H9 (cell line): ENCODE measurements at regions not wholly inside any gene's neighbourhood (a gene's known extent, or its start where the extent isn't known, plus 50 kb on each side); places are given as distances from the start of the nearest gene placed in this dataset.
"Not testable (repeated sequence)": the region's sequence is repeated elsewhere in the genome, so short reads cannot be mapped to it uniquely, and the experiment has no call there.

Experiments used
- DNase-seq: peaks from one replicate; pipeline ENCODE4 v3.0.0-alpha.2; 2017
- H2AFZ ChIP-seq: one replicate; pipeline ENCODE4 v1.6.1; 2013; ENCODE audit warnings: mild to moderate bottlenecking, low read length, control low read depth, moderate library complexity
- H2AK5ac ChIP-seq: 2 replicates; pipeline ENCODE4 v1.6.1; 2013; ENCODE audit warnings: low read length, control low read depth, mixed read lengths; ENCODE audit not compliant: insufficient read length
- H2BK120ac ChIP-seq: one replicate; pipeline ENCODE4 v1.6.1; 2013; ENCODE audit warnings: low read depth, mild to moderate bottlenecking, low read length, control low read depth, inconsistent platforms; ENCODE audit not compliant: poor library complexity, severe bottlenecking
- H2BK12ac ChIP-seq: 2 replicates; pipeline ENCODE4 v1.6.1; 2013; ENCODE audit warnings: low read length, control low read depth, mixed read lengths, low read depth; ENCODE audit not compliant: insufficient read length
- H2BK15ac ChIP-seq: 2 replicates; pipeline ENCODE4 v1.6.1; 2013; ENCODE audit warnings: low read depth, low read length, control low read depth
- H2BK20ac ChIP-seq: one replicate; pipeline ENCODE4 v1.6.1; 2013; ENCODE audit warnings: low read depth, mild to moderate bottlenecking, low read length, control low read depth, inconsistent platforms; ENCODE audit not compliant: poor library complexity, severe bottlenecking
- H2BK5ac ChIP-seq: 2 replicates; pipeline ENCODE4 v1.6.1; 2013; ENCODE audit warnings: low read length, control low read depth, mixed read lengths; ENCODE audit not compliant: insufficient read length
- H3K14ac ChIP-seq: 2 replicates; pipeline ENCODE4 v1.6.1; 2013; ENCODE audit warnings: low read length, control low read depth; ENCODE audit not compliant: insufficient read depth
- H3K18ac ChIP-seq: 2 replicates; pipeline ENCODE4 v1.6.1; 2013; ENCODE audit warnings: low read depth, mild to moderate bottlenecking, mixed read lengths, low read length, control low read depth; ENCODE audit not compliant: insufficient read length
- H3K23ac ChIP-seq: 2 replicates; pipeline ENCODE4 v1.6.1; 2013; ENCODE audit warnings: low read length, control low read depth, mixed read lengths, low read depth; ENCODE audit not compliant: insufficient read length
- H3K23me2 ChIP-seq: 2 replicates; pipeline ENCODE4 v1.6.1; 2013; ENCODE audit warnings: low read depth, mild to moderate bottlenecking, mixed read lengths, low read length, control low read depth; ENCODE audit not compliant: insufficient read length, poor library complexity, severe bottlenecking
- H3K27ac ChIP-seq: 2 replicates; pipeline ENCODE4 v1.5.1; 2013; ENCODE audit warnings: low read length, control low read depth, mixed read lengths, low read depth; ENCODE audit not compliant: insufficient read length
- H3K27me3 ChIP-seq: 2 replicates; pipeline ENCODE4 v1.6.1; 2013; ENCODE audit warnings: low read length, control low read depth, inconsistent platforms; ENCODE audit not compliant: insufficient read depth
- H3K4ac ChIP-seq: 2 replicates; pipeline ENCODE4 v1.6.1; 2013; ENCODE audit warnings: low read depth, mild to moderate bottlenecking, control low read depth, inconsistent platforms, low read length, moderate library complexity
- H3K4me1 ChIP-seq: 2 replicates; pipeline ENCODE4 v1.6.1; 2013; ENCODE audit warnings: low read length, control low read depth, inconsistent platforms; ENCODE audit not compliant: insufficient read depth
- H3K4me2 ChIP-seq: 2 replicates; pipeline ENCODE4 v1.6.1; 2013; ENCODE audit warnings: low read length, control low read depth, mixed read lengths; ENCODE audit not compliant: insufficient read length, insufficient read depth
- H3K56ac ChIP-seq: 2 replicates; pipeline ENCODE4 v1.6.1; 2013; ENCODE audit warnings: low read depth, mild to moderate bottlenecking, mixed read lengths, low read length, control low read depth; ENCODE audit not compliant: insufficient read length
- H3K79me1 ChIP-seq: 2 replicates; pipeline ENCODE4 v1.6.1; 2013; ENCODE audit warnings: low read depth, mild to moderate bottlenecking, moderate library complexity, low read length, control low read depth, inconsistent platforms; ENCODE audit not compliant: insufficient read depth, poor library complexity, severe bottlenecking
- H3K79me2 ChIP-seq: 2 replicates; pipeline ENCODE4 v1.6.1; 2013; ENCODE audit warnings: low read length, control low read depth, inconsistent platforms; ENCODE audit not compliant: insufficient read depth
- H3K9ac ChIP-seq: 2 replicates; pipeline ENCODE4 v1.6.1; 2013; ENCODE audit warnings: low read length, control low read depth, mixed read lengths; ENCODE audit not compliant: insufficient read length; ENCODE audit errors: extremely low read depth
- H3K9me3 ChIP-seq: one replicate; pipeline ENCODE4 v1.6.1; 2013; ENCODE audit warnings: low read depth, low read length, inconsistent platforms; ENCODE audit not compliant: control insufficient read depth
- H3T11ph ChIP-seq: one replicate; pipeline ENCODE4 v1.6.1; 2013; ENCODE audit warnings: mild to moderate bottlenecking, low read length, control low read depth, inconsistent platforms
- H4K20me1 ChIP-seq: one replicate; pipeline ENCODE4 v1.6.1; 2013; ENCODE audit not compliant: control insufficient read depth, insufficient read length, insufficient read depth
- H4K5ac ChIP-seq: 2 replicates; pipeline ENCODE4 v1.6.1; 2013; ENCODE audit warnings: low read depth, mild to moderate bottlenecking, mixed read lengths, low read length, control low read depth; ENCODE audit not compliant: insufficient read length
- H4K8ac ChIP-seq: replicated peaks from 2 replicates; pipeline ENCODE4 v1.6.1; 2013; ENCODE audit warnings: low read length, control low read depth, mixed read lengths, low read depth; ENCODE audit not compliant: insufficient read length
- H4K91ac ChIP-seq: 2 replicates; pipeline ENCODE4 v1.6.1; 2013; ENCODE audit warnings: low read depth, mild to moderate bottlenecking, moderate library complexity, mixed read lengths, low read length, control low read depth; ENCODE audit not compliant: insufficient read length
- H3K27ac Mint-ChIP-seq, 3 experiments: 2 replicates in 2 of 3; 3 replicates in 1 of 3; pipeline ENCODE4 v1.8.0; 2020 to 2021; ENCODE audit warnings: mixed read lengths in 3 of 3, mild to moderate bottlenecking in 1 of 3, moderate library complexity in 1 of 3
- H3K27me3 Mint-ChIP-seq: 2 replicates; pipeline ENCODE4 v1.8.0; 2021; ENCODE audit warnings: low read depth, mild to moderate bottlenecking, moderate library complexity, mixed read lengths
- H3K36me3 Mint-ChIP-seq, 3 experiments: 2 replicates in 2 of 3; 3 replicates in 1 of 3; pipeline ENCODE4 v1.8.0; 2020 to 2021; ENCODE audit warnings: low read depth in 3 of 3, mixed read lengths in 3 of 3; ENCODE audit not compliant: insufficient read depth in 1 of 3
- H3K4me1 Mint-ChIP-seq, 2 experiments: 2 replicates each; pipeline ENCODE4 v1.8.0; 2020; ENCODE audit warnings: mixed read lengths in 2 of 2
- H3K4me3 Mint-ChIP-seq, 2 experiments: 2 replicates in 1 of 2; 3 replicates in 1 of 2; pipeline ENCODE4 v1.8.0; 2020 to 2021; ENCODE audit warnings: mild to moderate bottlenecking in 2 of 2, mixed read lengths in 2 of 2, moderate library complexity in 1 of 2
- H3K9me3 Mint-ChIP-seq, 2 experiments: 2 replicates in 1 of 2; 3 replicates in 1 of 2; pipeline ENCODE4 v1.8.0; 2020; ENCODE audit warnings: mild to moderate bottlenecking in 2 of 2, mixed read lengths in 2 of 2, moderate library complexity in 1 of 2
- CTCF ChIP-seq: fragments of 200-600 bp; sonication (generic); conservative IDR thresholded peaks from 3 replicates; pipeline ENCODE4 v1.8.0; 2021; ENCODE audit warnings: antibody characterized with exemption, mild to moderate bottlenecking
- WGBS: extraction: QIAGEN DNeasy Blood & Tissue Kit; methylation state at CpG from one replicate; pipeline ENCODE4 v1.1.7; 2013; ENCODE audit warnings: missing lambda C conversion rate, low lambda C conversion rate, mixed read lengths; ENCODE audit not compliant: insufficient read length; ENCODE audit errors: extremely low coverage; 5-methylcytosine and 5-hydroxymethylcytosine counted together

- H4K5ac ChIP-seq, H4K8ac ChIP-seq, H4K20me1 ChIP-seq, H3K4me1 Mint-ChIP-seq, H3K27me3 ChIP-seq, H2BK15ac ChIP-seq, DNase-seq, H2BK12ac ChIP-seq, H3K4ac ChIP-seq, H2BK20ac ChIP-seq, H4K91ac ChIP-seq, H3K27ac Mint-ChIP-seq, H3K27ac ChIP-seq, H3K23me2 ChIP-seq, H3K79me2 ChIP-seq, H3K14ac ChIP-seq, H2BK120ac ChIP-seq, H3K18ac ChIP-seq, H3K4me2 ChIP-seq, H3K4me3 Mint-ChIP-seq, H3K56ac ChIP-seq, H3K27me3 Mint-ChIP-seq, H3K79me1 ChIP-seq, H2AK5ac ChIP-seq, H3K23ac ChIP-seq, H2AFZ ChIP-seq, H3K4me1 ChIP-seq, H2BK5ac ChIP-seq, H3T11ph ChIP-seq, H3K9ac ChIP-seq: not testable (repeated sequence)
- TF ChIP-seq CTCF = 0 out of 3 replicates have a peak, but pooled peaks have one; percentile 22
- Mint-ChIP-seq H3K36me3 (peaks cover 21 to 25% (median 22%) of the 10 kb centered on the region in 3 experiments), H3K9me3 (peaks cover 74 to 81% of the 10 kb centered on the region in 2 experiments)
- no CpG with 5 or more reads among the region's 12 CpGs for WGBS
- peaks cover 40% of the 10 kb centered on the region for H3K9me3 ChIP-seq
These were observed 928.8 kb downstream of the TUBA3C start for GRCh38 chr13:18252848-18253247.

GRCh38 chr13:18248533-18249240 lies 932.9 kb downstream of the TUBA3C start:
- H3K27ac ChIP-seq, H3K27me3 ChIP-seq, H3K56ac ChIP-seq, H2BK15ac ChIP-seq, H3K14ac ChIP-seq, H3K23ac ChIP-seq, H2BK5ac ChIP-seq, H3K23me2 ChIP-seq, H2BK20ac ChIP-seq, H2AFZ ChIP-seq, H3K4me2 ChIP-seq, H3K27ac Mint-ChIP-seq, H2BK12ac ChIP-seq, H4K91ac ChIP-seq, H3K79me2 ChIP-seq, H3K79me1 ChIP-seq, H3K18ac ChIP-seq, H3K4me1 Mint-ChIP-seq, H3K27me3 Mint-ChIP-seq, H2AK5ac ChIP-seq, H2BK120ac ChIP-seq, H3K9ac ChIP-seq, H3K4me1 ChIP-seq, H4K5ac ChIP-seq, H3T11ph ChIP-seq, H4K20me1 ChIP-seq, H3K4ac ChIP-seq, H4K8ac ChIP-seq, DNase-seq: not testable (repeated sequence)
- peaks cover 11 to 16% (median 14%) of the 10 kb centered on the region in 3 experiments; a peak in 6 of 7 replicates for H3K36me3 Mint-ChIP-seq
- H3K4me3 Mint-ChIP-seq = peak overlapping the region in 1 of 2 experiments; percentile 6; a peak in 1 of 5 replicates
- WGBS = 100% methylated on average over 2 of the region's 12 CpGs
- peaks cover 65 to 73% of the 10 kb centered on the region in 2 experiments for H3K9me3 Mint-ChIP-seq
- peaks cover 20% of the 10 kb centered on the region for H3K9me3 ChIP-seq
